ENCODE measurements at regions not wholly inside any gene's neighbourhood (a gene's known extent, or its start where the extent isn't known, plus 50 kb on each side); places are given as distances from the start of the nearest gene placed in this dataset.
"Not testable (repeated sequence)": the region's sequence is repeated elsewhere in the genome, so short reads cannot be mapped to it uniquely, and the experiment has no call there.

DNA sequence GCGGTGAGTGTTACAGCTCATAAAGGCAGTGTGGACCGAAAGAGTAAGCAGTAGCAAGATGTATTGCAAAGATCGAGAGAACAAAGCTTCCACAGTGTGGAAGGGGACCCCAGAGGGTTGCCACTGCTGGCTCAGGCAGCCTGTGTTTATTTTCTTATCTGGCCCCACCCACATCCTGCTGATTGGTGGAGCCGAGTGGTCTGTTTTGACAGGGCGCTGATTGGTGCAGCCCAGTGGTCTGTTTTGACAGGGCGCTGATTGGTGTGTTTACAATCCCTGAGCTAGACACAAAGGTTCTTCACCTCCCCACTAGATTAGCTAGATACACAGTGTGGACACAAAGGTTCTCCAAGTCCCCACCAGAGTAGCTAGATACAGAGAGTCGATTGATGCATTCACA lies 747.8 kb upstream of the NRXN1 start:
- DNase-seq (ENCODE audit: low spot score) = not testable (repeated sequence)

DNA sequence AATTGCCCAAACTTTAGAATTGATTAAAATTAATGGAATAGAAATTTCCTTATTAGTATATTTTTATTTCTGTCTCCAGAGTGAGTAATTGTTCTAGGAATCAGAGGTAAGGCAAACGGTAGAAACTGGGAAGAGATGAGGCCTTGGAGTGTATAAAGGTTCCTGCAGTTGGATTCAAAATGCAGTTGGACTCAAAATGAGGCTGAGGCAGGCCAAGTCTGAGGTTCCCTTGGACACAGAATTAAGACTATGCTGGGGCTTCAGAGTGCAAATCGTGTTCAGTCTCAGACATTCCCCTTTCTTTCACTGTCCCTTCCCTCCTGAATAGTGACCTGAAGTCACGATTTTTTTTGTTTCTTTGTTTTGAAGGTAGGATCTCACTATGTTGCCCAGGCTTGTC lies 746.9 kb upstream of the NRXN1 start:
- DNase-seq (ENCODE audit: low spot score) = no peak

GRCh38 chr2:51774606-51775005 lies 742.7 kb upstream of the NRXN1 start:
- not testable (repeated sequence) for DNase-seq (ENCODE audit: low spot score)

- no peak for DNase-seq (ENCODE audit: low spot score)
Observed at GRCh38 chr2:51760441-51760840, 728.5 kb upstream of the NRXN1 start.

DNA sequence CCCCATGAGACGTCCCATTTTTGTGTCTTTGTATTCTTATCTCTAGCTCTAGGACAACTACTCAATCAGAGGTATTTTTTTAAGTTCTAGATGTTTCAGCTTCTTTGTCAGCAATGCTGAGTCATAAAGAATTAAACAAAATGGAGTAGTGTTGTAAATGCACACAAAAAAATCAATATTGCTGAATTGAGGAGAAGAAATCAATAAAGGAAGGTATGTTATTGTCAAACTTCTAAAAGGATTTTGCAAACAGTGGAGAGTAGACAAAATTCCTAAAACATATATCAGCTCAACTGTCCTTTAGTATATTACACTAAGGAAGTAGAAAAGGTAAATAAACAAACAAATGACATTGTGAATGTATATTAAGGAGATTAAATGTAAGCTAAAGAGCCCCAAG lies 726.1 kb upstream of the NRXN1 start:
- no peak for DNase-seq (ENCODE audit: low spot score)

- no peak for DNase-seq (ENCODE audit: low spot score)
Observed at GRCh38 chr2:51734115-51734514, 702.2 kb upstream of the NRXN1 start.

- DNase-seq (ENCODE audit: low spot score) = no peak
Observed at GRCh38 chr2:51723691-51724090, 691.8 kb upstream of the NRXN1 start.

DNA sequence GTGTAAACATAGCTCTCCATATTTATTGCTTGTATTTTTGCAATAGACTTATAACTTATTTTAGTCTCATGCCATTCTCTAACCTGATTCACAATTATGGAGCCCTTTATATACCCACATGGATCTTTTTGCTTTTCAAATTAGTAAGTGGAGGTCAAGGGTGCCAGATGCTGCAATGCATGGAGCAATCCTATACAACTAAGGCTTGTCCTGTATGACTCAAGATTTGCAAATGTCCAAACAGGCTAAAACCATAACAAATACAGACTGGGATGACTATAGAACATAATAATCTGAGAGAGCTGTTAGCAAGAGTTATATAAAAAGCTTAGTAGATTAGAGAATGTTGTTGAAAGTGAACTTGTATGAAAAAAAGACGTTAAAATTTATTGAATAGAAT lies 690.4 kb upstream of the NRXN1 start:
- DNase-seq (ENCODE audit: low spot score) = no peak

- DNase-seq (ENCODE audit: low spot score) = no peak
Observed at GRCh38 chr2:51720826-51721225, 688.9 kb upstream of the NRXN1 start.

DNA sequence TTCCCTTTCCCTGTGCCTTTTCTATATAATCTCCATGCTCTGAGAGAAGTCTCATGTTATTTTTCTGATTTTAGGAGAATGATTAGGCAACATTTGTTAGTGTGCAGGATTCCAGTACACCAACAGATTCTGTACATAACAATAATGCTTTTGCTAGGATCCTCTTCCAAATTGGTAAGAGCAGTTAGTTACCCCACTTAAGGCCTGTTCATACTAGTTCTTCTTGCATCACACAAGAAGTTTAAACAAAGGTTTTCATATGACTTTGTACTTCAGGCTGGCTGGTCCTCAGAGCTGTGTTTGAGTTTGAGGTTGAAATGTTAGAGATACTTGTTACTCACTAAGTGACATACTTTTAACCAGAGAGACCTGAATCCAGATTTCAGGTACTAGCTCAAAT lies 686.9 kb upstream of the NRXN1 start:
- no peak for DNase-seq (ENCODE audit: low spot score)

- DNase-seq (ENCODE audit: low spot score) = peak; percentile 36
Observed at GRCh38 chr2:51717312-51717711, 685.4 kb upstream of the NRXN1 start.

- DNase-seq (ENCODE audit: low spot score) = no peak
Observed at GRCh38 chr2:51711766-51712165, 679.8 kb upstream of the NRXN1 start.

- DNase-seq (ENCODE audit: low spot score) = peak; percentile 58
Observed at GRCh38 chr2:51710222-51710621, 678.3 kb upstream of the NRXN1 start.

- no peak for DNase-seq (ENCODE audit: low spot score)
Observed at GRCh38 chr2:51707625-51708024, 675.7 kb upstream of the NRXN1 start.

DNA sequence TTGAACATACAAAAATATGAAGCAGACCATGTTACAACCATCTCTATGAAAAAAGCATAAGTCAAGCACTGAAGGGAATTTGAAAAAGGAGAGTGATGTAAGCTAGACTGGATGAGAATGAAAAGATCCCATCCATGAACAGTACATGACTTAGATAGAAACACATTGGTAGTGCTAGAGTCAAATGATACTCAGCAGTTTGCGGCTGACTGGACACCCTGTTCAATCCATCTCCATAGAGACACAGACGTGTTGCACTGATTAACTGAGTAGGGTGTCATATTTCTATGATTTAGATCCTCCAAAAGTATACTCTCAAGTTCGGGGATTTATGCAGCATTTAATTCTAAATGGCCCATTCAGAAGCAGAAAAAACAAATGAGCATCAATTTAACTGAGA lies 674.3 kb upstream of the NRXN1 start:
- DNase-seq (ENCODE audit: low spot score) = no peak

- no peak for DNase-seq (ENCODE audit: low spot score)
Observed at GRCh38 chr2:51705417-51705816, 673.5 kb upstream of the NRXN1 start.

DNA sequence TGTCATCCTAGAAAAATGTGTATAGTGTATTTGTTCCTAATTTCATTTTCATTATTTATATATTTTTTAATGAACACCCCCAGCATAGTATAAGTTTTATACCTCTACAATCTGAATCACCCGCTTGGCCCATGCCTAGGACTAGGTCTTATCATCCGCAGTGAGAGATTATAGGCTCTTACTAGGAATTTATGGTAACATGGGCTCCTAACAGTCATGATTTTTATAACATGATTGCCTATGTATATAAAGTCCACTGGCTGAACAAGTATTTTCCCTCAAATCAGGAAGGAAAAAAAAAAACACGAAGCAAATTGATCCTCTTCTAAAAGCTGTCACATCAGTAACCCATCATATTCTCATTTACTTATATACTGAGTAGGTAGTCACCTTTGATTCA lies 666.1 kb upstream of the NRXN1 start:
- DNase-seq (ENCODE audit: low spot score) = no peak

- DNase-seq (ENCODE audit: low spot score) = no peak
Observed at GRCh38 chr2:51697095-51697494, 665.2 kb upstream of the NRXN1 start.

- no peak for DNase-seq (ENCODE audit: low spot score)
Observed at GRCh38 chr2:51695531-51695930, 663.6 kb upstream of the NRXN1 start.

DNA sequence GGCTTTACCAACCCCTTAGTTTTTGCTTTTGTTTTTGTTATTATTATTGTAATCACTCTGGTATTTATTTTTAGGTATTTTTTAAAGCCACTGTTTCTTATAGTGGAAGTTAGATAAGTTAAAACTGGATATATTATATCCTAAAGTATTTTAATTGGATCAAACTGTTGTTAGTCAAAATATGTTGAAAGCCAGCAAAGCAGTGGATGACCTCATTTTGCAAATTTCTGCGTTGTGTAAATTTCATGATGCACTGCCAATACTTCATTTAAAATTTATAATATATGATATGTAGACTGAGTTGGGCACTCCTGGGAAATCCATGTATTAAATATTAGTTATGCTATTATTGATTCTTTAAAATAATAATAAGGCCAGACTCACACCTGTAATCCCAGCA lies 661.7 kb upstream of the NRXN1 start:
- no peak for DNase-seq (ENCODE audit: low spot score)

DNA sequence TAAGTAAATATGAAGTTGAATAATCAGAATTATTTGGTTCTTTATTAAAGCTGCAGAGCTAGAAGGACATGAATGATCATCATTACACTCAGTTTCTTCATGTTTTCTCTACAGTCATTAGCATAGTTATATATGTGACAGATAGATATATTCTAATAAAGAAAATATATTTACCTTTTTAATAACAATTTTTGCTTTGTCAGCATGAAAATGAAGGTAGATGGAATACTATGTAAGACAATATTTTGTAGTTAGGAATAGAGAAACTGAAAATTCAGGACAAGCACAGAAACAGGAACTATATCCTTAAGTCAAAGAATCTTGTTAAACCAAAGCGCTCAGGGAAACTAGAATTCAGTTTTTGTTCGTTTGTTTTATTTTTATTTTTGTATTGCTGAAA lies 649.9 kb upstream of the NRXN1 start:
- no peak for DNase-seq (ENCODE audit: low spot score)

DNA sequence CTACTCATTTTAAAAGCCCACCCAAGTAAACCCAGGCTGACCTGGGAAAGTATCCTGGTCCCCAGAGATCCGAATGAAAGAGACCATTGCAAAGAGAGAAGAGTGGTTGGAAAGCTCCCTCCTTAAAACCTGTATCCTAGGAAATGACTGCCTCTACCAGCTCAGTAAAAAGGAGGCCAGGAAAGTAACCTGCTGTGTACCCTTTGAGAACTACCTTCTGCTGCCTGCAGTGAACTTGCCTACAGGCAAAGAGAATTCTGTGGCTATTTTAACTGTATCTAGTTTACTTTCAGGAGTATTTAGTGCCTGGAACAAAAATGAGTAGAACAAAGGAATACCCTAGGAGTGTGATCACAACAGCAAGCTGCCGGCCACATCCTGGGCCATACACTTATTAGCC lies 641.7 kb upstream of the NRXN1 start:
- no peak for DNase-seq (ENCODE audit: low spot score)

DNA sequence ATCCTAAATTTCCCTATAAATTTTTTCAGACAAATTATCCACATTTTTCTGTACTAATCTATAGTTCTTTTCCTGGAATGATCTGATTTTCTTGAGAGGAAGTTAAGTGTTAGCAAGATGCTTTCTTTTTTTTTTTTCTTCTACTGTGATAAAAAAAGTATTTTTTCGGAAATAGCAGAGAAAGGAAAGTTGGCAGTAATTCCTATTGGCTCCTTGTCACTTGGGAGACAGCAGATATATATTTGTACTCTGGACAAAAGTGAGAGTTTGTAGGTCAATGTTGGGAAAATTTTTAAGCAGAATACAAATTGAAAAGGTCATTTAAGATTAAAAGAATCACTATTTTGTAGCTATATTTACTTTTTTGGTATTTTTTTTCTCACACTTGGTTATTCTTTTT lies 635.7 kb upstream of the NRXN1 start:
- DNase-seq (ENCODE audit: low spot score) = no peak

- no peak for DNase-seq (ENCODE audit: low spot score)
Observed at GRCh38 chr2:51662187-51662586, 630.3 kb upstream of the NRXN1 start.

DNA sequence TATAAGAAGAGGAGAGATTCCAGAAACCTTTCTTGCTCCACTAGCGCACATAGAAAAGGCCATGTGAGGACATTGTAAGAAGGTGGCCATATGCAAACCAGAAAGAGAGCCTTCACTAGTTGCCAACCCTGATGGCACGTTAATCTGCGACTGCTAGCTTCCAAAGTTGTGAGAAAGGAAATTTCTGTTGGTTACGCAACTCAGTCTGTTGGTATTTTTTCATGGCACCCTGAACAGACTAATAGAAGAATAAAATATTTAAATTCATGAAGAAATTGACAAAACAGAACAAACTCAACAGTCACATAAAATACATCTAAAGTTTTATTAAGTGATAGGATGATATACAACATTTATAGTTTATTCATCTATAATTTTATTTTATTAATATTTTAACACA lies 625.9 kb upstream of the NRXN1 start:
- no peak for DNase-seq (ENCODE audit: low spot score)

Data from RKO (cell line).